HepG2 (cell line): ENCODE measurements at regions not wholly inside any gene's neighbourhood (a gene's known extent, or its start where the extent isn't known, plus 50 kb on each side); places are given as distances from the start of the nearest gene placed in this dataset.

Experiments
- ATAC-seq: fragments of 200-7000 bp; cut with Tn5 transposase; 3 replicates; pipeline ENCODE4 v1.9.1; 2020; ENCODE audit warnings: mild to moderate bottlenecking, moderate library complexity
- BruUV-seq: library from RNA; stranded (reverse); fragments of 400-500 nt; replicated peaks from 2 replicates; lab custom pipeline; 2021; lab: Mats Ljungman, UMichigan
- CTCF ChIA-PET: fragments of 300-600 bp; formaldehyde crosslinking; extraction: SDS; loops from one replicate; lab custom pipeline; 2021; ENCODE audit warnings: low total read pairs, inconsistent platforms, low intra/inter-chr PET ratio; lab: Yijun Ruan, JAX
- POLR2A ChIA-PET: fragments of 350-600 bp; sonication (Branson Sonifier 250); formaldehyde crosslinking; loops from one replicate; lab custom pipeline; 2020; ENCODE audit warnings: antibody characterized with exemption, inconsistent platforms; lab: Yijun Ruan, JAX
- DNase-seq: peaks from one replicate; pipeline ENCODE4 v3.0.0-alpha.2; 2015; ENCODE audit warnings: low spot score
- FAIRE-seq: peaks from 3 replicates; lab custom pipeline; 2011; peaks lifted over from hg19 to GRCh38; lab: Jason Lieb, UNC
- H2AFZ ChIP-seq: one replicate; pipeline ENCODE4 v1.6.1; 2011; ENCODE audit warnings: low read length, inconsistent platforms
- H3K27ac ChIP-seq: fragments of 300-600 bp; 3 replicates; pipeline ENCODE4 v1.8.0; 2011; ENCODE audit warnings: mixed run types, mild to moderate bottlenecking, mixed read lengths, low read length, inconsistent platforms; ENCODE audit not compliant: insufficient read depth; ENCODE audit errors: extremely low read length
- H3K27me3 ChIP-seq, 2 experiments: fragments of 200-600 bp in 1 of 2; 2 replicates in 1 of 2; 3 replicates in 1 of 2; pipeline versions ENCODE4 v1.6.0 to v1.8.0; 2011; ENCODE audit warnings: low read length in 2 of 2, mild to moderate bottlenecking in 2 of 2, moderate library complexity in 2 of 2, inconsistent platforms in 1 of 2; ENCODE audit not compliant: insufficient read depth in 2 of 2, control insufficient read depth in 1 of 2
- H3K36me3 ChIP-seq, 2 experiments: fragments of 200-600 bp in 1 of 2; replicated peaks in 1 of 2; 2 replicates in 1 of 2; 3 replicates in 1 of 2; pipeline versions ENCODE4 v1.5.1 to v1.8.0; 2011; ENCODE audit warnings: low read length in 2 of 2, inconsistent platforms in 1 of 2; ENCODE audit not compliant: insufficient read depth in 2 of 2, control insufficient read depth in 1 of 2
- H3K4me1 ChIP-seq: 2 replicates; pipeline ENCODE4 v1.5.1; 2012; ENCODE audit warnings: low read length, inconsistent platforms; ENCODE audit not compliant: insufficient read depth
- H3K4me2 ChIP-seq: 2 replicates; pipeline ENCODE4 v1.6.0; 2011; ENCODE audit warnings: low read depth, low read length, inconsistent platforms
- H3K4me3 ChIP-seq, 3 experiments: fragments of 200-600 bp in 1 of 3; sonication (generic), shearing (Covaris generic) in 1 of 3; replicated peaks in 1 of 3; 2 replicates each; pipeline ENCODE4 v1.5.1; 2011 to 2016; ENCODE audit warnings: low read length in 3 of 3, inconsistent platforms in 2 of 3, low read depth in 2 of 3, mild to moderate bottlenecking in 2 of 3, control low read depth in 1 of 3, mixed read lengths in 1 of 3; ENCODE audit not compliant: insufficient read depth in 1 of 3
- H3K79me2 ChIP-seq: one replicate; pipeline ENCODE4 v1.6.1; 2011; ENCODE audit warnings: low read length, inconsistent platforms; ENCODE audit not compliant: insufficient read depth
- H3K9ac ChIP-seq: 2 replicates; pipeline ENCODE4 v1.6.0; 2011; ENCODE audit warnings: mild to moderate bottlenecking, low read depth, low read length, inconsistent platforms; ENCODE audit not compliant: insufficient read depth
- H3K9me3 ChIP-seq: 2 replicates; pipeline ENCODE4 v1.5.1; 2012; ENCODE audit warnings: mild to moderate bottlenecking, low read length
- H4K20me1 ChIP-seq: 2 replicates; pipeline ENCODE4 v1.6.0; 2011; ENCODE audit warnings: inconsistent platforms, mild to moderate bottlenecking, low read length, moderate library complexity; ENCODE audit not compliant: insufficient read depth
- AGO2 ChIP-seq: fragments of 200-400 bp; formaldehyde crosslinking; optimal IDR thresholded peaks from 2 replicates; pipeline ENCODE3; 2017; ENCODE audit warnings: mild to moderate bottlenecking, low read depth, low read length, moderate library complexity
- MAFF ChIP-seq: IDR thresholded peaks from 2 replicates; pipeline ENCODE4 v1.6.1; 2011; ENCODE audit warnings: low read depth, low read length, improper control_type of control experiment
- MXI1 ChIP-seq: IDR thresholded peaks from 3 replicates; pipeline ENCODE4 v1.6.1; 2012; ENCODE audit warnings: low read depth, low read length, inconsistent platforms, borderline replicate concordance
- PRDM10 ChIP-seq: sonication (generic); formaldehyde crosslinking; IDR thresholded peaks from 2 replicates; pipeline ENCODE4 v1.4.0; 2020; ENCODE audit warnings: low read depth, missing genetic modification reagents
- ZBTB1 ChIP-seq: sonication (generic); formaldehyde crosslinking; IDR thresholded peaks from 2 replicates; pipeline ENCODE4 v1.4.0; 2020; ENCODE audit warnings: missing genetic modification reagents, borderline replicate concordance
- ZFX ChIP-seq: sonication (generic); formaldehyde crosslinking; IDR thresholded peaks from 2 replicates; pipeline ENCODE4 v1.4.0; 2020; ENCODE audit warnings: mild to moderate bottlenecking, low read depth, missing genetic modification reagents, moderate library complexity
- ZNF431 ChIP-seq: sonication (generic); formaldehyde crosslinking; IDR thresholded peaks from 2 replicates; pipeline ENCODE4 v1.9.0; 2022; ENCODE audit warnings: missing genetic modification reagents, low read depth, mild to moderate bottlenecking, borderline replicate concordance
- ZNF484 ChIP-seq: sonication (generic); formaldehyde crosslinking; IDR thresholded peaks from 2 replicates; pipeline ENCODE4 v1.5.1; 2020; ENCODE audit warnings: mild to moderate bottlenecking, low read depth, missing genetic modification reagents, borderline replicate concordance
- ZNF570 ChIP-seq: sonication (generic); formaldehyde crosslinking; IDR thresholded peaks from 2 replicates; pipeline ENCODE4 v1.4.0; 2020; ENCODE audit warnings: mild to moderate bottlenecking, missing genetic modification reagents, borderline replicate concordance
- ZNF574 ChIP-seq: sonication (generic); formaldehyde crosslinking; IDR thresholded peaks from 2 replicates; pipeline ENCODE4 v1.4.0; 2020; ENCODE audit warnings: missing genetic modification reagents
- ZNF577 ChIP-seq: sonication (generic); formaldehyde crosslinking; IDR thresholded peaks from 2 replicates; pipeline ENCODE4 v1.4.0; 2020; ENCODE audit warnings: mild to moderate bottlenecking, low read depth, missing genetic modification reagents, borderline replicate concordance
- ZNF605 ChIP-seq: sonication (generic); formaldehyde crosslinking; IDR thresholded peaks from 2 replicates; pipeline ENCODE4 v1.8.0; 2022; ENCODE audit warnings: mild to moderate bottlenecking, missing genetic modification reagents
- ZNF660 ChIP-seq: sonication (generic); formaldehyde crosslinking; IDR thresholded peaks from 2 replicates; pipeline ENCODE4 v1.5.1; 2020; ENCODE audit warnings: mild to moderate bottlenecking, low read depth, missing genetic modification reagents, borderline replicate concordance
- ZNF710 ChIP-seq: sonication (generic); formaldehyde crosslinking; IDR thresholded peaks from 2 replicates; pipeline ENCODE4 v1.5.0; 2020; ENCODE audit warnings: mild to moderate bottlenecking, missing genetic modification reagents, borderline replicate concordance
- WGBS: methylation state at CpG from one replicate; pipeline ENCODE4 v1.1.6; 2017; ENCODE audit warnings: low lambda C conversion rate; 5-methylcytosine and 5-hydroxymethylcytosine counted together
- in situ Hi-C: cut with HindIII; loops from 2 replicates; pipeline ENCODE4 v1.10.0; 2017; ENCODE audit warnings: low pct_unique_long_range_greater_than_20kb; ENCODE audit not compliant: extremely low pct_ligation_motif_present
- intact Hi-C: fragments of 100-400 bp; cut with micrococcal nuclease; formaldehyde crosslinking; loops from one replicate; pipeline ENCODE4 v1.10.0; 2022; ENCODE audit not compliant: unreplicated experiment

- Histone ChIP-seq H3K36me3 (no peaks in the 10 kb centered on the region), H3K79me2 (no peaks in the 10 kb centered on the region), H2AFZ (no peak overlapping the region), H3K4me1 (peaks cover 38% of the 10 kb centered on the region), H3K9me3 (no peaks in the 10 kb centered on the region), H4K20me1 (no peaks in the 10 kb centered on the region), H3K4me2 (peak overlapping the region; percentile 44; the same call in 1 of the 2 replicates), H3K27me3 (peaks cover 0 to 11% of the 10 kb centered on the region in 2 experiments; a peak in 2 of 5 replicates), H3K27ac (no peak overlapping the region), H3K9ac (no peak overlapping the region), H3K4me3 (no peak overlapping the region)
- POLR2A ChIA-PET = no interaction called here
- BruUV-seq = no TSS peak
- CTCF ChIA-PET = no interaction called here
- ATAC-seq (peak; percentile 56), DNase-seq (no peak), FAIRE-seq (no peak)
- intact Hi-C loops (loop anchor here (10.0 kb wide), 1 partner anchor 795 kb away; no protein-coding TSS in a partner anchor), in situ Hi-C loops (loop anchor here (5.0 to 10.0 kb wide), 2 partner anchors 192 to 795 kb away; no protein-coding TSS in a partner anchor)
- WGBS = 23% methylated on average over 11 of the region's 13 CpGs
- TF ChIP-seq ZNF660 (CRISPR knock-in tag) = no peak
- TF ChIP-seq ZBTB1 (CRISPR knock-in tag) = no peak
- TF ChIP-seq MAFF = no peak
- TF ChIP-seq PRDM10 (CRISPR knock-in tag) = no peak
- no peak for TF ChIP-seq ZNF577 (CRISPR knock-in tag)
- TF ChIP-seq MXI1 = no peak
- TF ChIP-seq ZNF574 (CRISPR knock-in tag) = no peak
- TF ChIP-seq ZNF710 = no peak
- no peak for TF ChIP-seq ZNF431 (CRISPR knock-in tag)
- TF ChIP-seq ZFX (CRISPR knock-in tag) = no peak
- TF ChIP-seq ZNF605 (CRISPR knock-in tag) = no peak
- no peak for TF ChIP-seq ZNF484
- no peak for TF ChIP-seq AGO2
- TF ChIP-seq ZNF570 (CRISPR knock-in tag) = no peak
These were observed 111.4 kb upstream of the CDC42BPA start for GRCh38 chr1:227429447-227430359.
